ENCODE measurements at regions not wholly inside any gene's neighbourhood (a gene's known extent, or its start where the extent isn't known, plus 50 kb on each side); places are given as distances from the start of the nearest gene placed in this dataset.
A peak's percentile ranks its signal among the peaks of the same experiment; 100 is the strongest.
"Not testable (repeated sequence)": the region's sequence is repeated elsewhere in the genome, so short reads cannot be mapped to it uniquely, and the experiment has no call there.

DNA sequence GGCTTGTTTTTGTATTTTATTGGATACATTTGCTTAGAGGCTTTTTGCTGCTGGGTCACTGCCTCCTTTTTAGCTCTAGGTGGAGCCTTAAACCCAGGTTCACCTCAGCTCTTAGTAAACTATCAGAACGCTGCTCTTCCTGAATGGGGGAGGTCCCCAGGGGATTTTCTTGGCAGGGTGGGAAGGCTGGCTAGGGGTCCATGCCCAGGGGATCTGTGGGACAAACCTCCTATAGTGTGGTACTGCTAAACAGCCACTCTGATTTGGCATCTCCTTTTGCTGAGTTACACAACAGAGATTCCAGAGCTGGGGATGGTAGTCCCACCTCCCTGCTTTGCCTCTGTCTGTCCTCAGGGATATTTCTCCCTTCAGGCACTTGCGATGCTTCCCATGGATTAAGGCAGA, 204.9 kb downstream of the ZIC5 start:
- DNase-seq = no peak

DNA sequence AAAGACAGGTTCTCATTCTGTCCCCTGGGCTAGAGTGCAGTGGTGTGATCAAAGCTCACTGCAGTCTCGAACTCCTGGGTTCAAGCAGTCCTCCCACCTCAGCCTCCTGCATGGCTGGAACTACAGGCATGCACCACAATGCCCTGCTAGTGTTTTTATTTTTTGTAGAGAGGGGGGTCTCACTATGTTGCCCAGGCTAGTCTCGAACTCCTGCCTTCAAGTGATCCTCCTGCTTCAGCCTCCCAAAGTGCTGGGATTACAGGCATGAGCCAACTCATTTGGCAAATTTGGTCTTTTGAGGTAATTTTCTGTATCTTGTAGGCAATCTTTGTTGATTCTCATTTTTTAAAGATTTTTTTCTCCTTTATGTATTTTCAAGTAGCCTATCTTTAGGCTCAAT, 205.7 kb downstream of the ZIC5 start:
- no peak for DNase-seq

DNA sequence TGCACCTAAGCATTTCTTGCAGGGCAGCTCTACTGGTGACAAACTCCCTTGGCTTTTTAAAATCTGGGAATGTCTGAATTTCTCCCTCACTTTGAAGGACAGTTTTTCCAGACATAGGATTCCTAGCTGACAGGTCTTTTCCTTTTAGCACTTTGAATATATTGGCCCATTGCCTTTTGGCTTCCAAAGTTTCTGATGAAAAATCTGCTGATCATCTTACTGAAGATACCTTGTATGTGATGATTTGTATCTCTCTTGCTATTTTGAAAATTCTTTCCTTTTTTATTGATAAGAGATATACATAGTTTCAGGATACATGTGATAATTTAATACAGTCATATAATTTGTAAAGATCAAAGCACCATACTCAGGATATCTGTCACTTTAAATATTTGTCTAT, 211.1 kb downstream of the ZIC5 start:
- DNase-seq = no peak

DNA sequence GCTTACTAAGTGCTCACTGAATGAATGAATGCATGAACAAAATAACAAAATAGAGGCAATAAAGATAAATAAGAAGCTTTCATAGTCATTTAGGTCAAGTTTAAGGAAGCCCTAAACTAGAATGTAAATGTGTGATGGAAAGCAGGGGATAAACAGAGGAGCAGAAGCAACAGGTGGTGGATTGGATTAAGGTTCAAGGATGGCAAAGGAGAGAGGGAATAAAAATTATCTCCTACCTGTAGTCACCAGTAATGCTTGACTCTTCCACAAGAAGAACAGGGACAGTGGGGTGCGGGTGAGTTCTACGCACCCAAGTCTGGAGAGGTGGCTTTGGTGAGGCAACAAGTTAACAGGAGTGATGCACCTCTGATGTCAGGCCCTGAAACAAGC, 212.4 kb downstream of the ZIC5 start:
- no peak for DNase-seq

DNA sequence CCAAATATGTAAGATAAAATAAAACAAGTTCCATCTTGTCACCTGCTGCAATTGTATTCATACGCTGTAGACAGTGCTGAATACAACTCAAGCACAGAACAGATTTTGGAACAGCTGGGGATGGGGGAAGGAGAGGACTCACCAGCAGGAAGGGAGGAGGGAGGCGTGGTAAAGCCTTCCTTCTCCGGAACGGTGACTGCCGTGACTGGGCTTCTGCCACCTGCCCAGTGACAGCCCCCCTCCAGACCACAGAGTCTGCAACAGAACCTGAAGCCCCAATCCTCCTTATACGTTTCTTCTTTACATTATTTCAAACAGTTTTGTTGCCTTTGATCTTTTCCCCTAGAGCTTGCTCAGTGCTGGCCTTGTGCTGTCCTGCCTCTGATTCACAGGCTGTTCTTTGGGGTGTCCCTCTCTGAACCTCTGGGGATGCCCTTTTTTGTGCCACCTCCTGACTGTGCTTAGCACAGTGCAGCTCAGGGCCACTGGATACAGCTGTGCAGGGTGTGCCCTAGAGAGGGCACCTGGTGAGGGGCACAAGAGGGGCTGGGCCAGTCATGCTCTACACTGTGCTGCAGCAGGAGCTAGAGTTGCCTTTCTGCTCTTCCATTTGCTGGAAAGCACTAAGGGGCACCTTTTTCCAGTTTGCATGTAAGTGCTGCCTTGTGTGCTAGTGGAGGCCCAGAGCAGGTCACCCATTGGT, 213.0 kb downstream of the ZIC5 start:
- no peak for DNase-seq

DNA sequence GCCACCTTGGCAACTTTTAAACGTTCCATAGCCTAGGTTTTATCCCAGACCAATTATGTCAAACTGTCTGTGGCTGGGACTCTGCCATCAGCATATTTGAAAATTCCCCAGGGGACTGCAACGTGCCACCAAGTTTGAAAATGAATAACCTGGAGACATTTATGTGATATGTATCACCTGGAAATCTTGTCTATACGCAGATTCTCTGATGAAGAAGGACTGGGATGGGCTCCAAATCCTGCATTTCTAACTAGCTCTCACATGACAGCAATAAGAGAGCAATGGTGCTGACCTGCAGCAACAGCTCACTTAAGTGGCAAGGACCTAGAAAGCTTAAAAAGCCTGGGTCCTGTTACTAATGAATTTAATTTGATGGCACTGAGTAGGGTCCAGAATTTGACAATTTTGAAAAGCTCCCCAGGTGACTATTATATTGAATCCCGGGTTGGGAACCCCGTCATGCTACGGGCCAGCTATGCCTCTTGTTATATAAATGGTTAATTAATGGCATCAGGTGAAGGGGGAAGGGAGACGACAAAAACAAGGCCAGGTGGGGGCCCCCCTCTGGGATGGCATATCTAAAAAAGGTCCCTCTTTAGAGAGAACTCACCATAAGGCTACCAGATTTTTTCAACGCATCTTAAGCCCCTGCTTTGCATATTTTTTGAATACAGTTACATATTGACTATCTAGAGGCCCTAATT, 213.7 kb downstream of the ZIC5 start:
- no peak for DNase-seq

DNA sequence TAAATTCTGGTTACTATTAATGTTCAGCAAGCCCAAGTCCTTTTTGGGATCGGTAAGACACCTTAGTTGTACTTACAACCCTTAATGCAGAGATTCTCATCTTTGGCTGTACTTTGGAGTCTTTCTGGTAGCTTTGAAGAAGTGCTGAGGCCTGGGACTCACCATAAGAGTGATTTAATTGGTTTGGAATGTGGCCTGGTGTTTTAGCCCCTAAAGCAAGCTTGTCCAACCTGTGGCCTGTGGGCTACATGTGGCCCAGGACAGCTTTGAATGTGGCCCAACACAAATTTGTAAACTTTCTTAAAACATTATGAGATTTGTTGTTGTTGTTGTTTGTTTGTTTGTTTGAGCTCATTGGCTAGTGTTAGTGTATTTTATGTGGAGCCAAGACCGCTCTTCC, 215.3 kb downstream of the ZIC5 start:
- DNase-seq = no peak

DNA sequence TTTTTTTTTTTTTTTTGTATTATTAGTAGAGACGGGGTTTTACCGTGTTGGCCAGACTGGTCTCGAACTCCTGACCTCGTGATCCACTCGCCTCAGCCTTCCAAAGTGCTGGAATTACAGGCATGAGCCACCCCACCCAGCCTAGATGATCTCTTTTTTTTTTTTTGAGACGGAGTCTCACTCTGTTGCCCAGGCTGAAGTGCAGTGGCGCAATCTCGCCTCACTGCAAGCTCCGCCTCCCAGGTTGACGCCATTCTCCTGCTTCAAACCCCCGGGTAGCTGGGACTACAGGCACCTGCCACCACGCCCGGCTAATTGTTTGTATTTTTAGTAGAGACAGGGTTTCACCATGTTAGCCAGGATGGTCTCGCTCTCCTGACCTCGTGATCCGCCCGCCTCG, 216.8 kb downstream of the ZIC5 start:
- DNase-seq = not testable (repeated sequence)

DNA sequence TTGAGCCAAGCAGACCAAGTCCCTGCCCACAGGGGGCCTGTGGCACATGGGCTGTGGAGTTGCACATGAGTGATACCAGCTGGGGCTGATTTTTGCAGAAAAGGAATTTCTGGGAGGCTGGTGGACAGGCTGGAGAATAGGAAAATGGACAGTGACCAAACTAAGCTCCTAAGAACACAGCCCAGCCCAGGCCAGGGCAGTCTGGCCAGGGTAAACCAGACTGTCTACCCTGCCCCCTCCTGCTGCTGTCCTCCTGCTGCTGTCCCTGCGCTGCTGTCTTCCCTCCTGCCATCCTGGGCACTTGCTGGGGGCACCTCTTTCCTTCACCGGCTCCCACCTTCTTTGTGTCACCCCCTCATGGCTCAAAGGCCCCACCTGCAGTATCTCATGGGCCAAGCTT, 219.2 kb downstream of the ZIC5 start:
- no peak for DNase-seq

DNA sequence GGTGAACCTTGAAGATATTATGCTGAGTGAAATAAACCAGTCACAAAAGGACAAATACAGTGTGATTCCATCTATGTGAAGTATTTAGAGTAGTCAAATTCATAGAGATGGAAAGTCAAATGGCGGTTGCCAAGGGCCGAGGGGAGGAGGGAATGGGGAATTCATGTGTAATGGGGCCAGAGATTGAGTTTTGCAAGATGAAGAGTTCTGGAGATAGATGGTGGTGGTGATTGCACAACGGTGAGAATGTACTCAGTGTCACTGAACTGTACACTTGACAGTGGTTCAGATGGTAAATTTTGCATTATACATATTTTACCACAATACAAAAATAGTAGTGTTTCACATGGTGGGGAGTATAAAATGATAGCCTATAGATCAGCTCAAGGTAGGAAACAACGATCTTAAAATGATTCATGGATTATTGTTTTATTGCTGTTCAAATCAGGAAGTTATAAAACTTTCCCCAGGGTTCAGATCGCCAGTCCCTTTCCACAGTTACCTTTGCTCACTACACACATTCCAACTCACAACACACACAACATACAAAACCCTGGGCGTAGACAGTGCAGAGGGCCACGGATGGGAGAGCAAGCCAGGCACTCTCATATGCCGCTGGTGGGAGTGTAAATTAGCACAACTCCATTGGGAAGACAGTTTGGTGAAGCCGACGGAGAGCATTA, 219.9 kb downstream of the ZIC5 start:
- DNase-seq = no peak

DNA sequence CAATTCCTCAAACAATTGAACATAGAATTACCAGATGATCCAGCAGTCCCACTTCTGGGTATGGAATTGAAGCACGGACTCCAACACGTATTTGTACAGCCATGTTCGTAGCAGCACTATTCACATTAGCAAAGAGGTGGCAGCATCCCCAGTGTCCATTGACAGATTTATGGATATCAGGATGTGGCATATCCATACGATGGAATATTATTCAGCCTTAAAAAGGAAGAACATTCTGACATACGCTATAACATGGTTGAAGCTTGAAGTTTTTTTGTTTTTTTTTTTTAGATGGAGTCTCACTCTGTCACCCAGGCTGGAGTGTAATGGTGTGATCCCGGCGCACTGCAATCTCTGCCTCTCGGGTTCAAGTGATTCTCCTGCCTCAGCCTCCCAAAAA, 220.6 kb downstream of the ZIC5 start:
- DNase-seq = no peak

DNA sequence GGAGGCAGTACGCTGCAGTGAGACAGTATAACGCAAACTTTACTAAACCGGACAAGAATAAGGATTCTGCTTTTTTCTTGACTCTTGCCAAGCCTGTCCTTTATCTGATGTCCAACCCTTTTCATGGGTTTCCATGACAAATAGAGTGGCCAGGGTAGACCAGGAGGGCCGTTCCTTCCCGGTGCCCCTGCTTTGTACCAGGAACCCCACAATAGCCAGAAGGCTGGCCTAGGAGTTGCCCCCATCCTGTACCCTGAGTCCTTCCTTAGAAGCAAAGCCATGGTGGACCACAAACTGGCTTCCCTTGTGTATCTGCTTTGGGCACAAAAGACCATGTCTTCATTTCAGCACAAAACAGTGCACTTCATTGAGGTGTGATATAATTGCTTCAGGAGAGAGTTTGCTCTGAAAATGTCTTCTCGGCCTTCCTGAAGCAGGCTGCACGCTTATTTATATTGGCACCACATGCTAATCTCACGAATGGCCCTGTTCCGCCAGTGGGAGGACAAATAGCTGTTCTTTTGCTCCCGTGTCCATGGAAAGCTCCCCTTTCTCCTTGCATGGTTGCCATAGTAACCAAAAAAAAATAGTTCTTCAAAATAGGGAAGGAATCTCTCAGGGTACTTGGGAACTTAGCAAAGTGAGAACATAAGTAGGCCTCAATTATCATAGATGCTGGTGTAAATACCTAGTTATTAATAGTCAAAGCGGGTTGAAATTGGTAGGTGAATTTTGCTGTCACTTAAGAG, 222.1 kb downstream of the ZIC5 start:
- no peak for DNase-seq

DNA sequence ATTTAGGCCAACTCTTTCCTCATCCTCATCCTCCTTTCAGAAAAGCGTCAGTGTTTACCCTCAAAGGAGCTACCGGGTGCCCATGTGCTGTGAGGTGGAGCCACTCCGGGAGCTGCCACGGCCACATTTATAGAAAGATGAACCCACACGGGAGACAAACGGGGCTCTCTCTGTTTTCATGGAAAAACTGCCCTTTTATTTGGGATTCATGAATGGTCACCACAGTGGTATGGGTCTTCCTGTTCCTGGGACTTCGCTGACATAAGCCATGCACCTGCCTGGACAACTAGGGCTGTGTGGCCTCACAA, 224.2 kb downstream of the ZIC5 start:
- no peak for DNase-seq

DNA sequence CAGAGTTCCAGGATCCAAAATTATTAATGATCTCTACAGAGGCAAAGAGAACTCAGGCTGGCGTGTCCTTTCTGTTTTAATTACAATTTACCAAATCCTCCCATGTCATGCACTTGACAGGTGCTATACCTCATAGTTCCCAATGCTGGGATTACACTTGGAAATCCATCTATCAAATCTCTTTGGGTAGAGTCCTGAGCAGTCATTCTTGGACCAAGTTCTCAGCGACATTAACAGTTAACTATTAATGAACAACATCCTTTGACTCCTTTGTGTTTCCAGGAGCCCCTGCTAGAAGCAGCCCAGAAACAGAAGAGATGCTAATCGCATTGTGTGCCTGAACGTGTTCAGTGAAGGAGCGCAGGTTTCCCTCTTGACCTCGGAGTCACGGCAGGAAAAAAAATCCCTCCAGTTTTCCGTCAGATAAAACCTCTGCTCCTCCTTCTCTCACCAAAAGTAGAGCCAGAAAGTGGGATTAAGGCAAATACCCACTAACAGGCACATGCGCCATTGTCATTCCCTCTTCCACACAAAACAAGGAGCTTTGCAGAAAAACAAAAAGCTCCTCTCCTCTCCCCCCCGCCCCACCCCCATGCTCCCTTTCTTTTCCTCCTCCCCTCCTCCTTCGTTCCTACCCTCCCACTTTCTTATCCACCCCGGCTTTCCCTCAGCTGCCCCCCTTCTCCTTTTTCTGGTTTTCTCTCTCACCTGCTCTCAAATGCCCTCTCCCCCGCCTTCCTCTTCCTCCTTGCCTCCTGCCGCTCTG, 224.7 kb downstream of the ZIC5 start:
- no peak for DNase-seq

DNA sequence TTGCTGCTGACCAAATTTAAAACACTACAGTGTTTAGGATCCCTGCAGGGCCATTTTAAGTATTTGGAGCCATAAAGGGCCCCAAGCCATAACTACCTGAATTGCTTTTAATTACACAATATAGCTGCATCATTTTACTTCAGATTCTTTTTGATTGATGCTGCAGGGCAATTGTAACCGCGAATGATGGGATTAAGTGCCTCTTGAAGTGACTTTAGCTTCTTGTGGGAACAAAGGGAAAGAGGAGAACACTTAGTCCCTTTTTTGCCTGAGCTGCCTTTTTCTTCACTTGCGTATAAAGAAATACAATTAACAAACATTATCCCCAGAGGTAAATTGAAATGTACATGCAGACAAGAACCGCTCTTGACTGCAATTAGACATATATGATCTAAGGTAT, 228.5 kb downstream of the ZIC5 start:
- peak; percentile 94 to 98 for DNase-seq

DNA sequence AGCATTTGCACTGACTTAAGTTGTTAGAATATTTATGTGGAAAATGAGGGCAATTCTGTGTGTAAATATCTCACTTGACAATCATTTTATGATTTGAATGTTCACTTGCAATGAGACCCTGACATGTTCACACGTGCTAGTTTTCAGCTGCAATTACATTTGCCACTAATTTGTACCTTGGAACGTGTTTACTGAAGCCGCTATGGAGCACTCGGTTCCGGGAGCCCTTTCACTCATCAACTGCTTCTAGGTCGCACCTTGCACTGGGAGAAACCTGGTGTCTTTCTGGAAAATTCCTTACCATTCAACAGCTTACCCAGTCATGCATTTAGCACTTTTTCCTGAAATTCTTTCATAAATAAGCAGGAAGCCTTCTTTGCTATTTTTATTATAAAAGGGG, 229.6 kb downstream of the ZIC5 start:
- no peak for DNase-seq

DNA sequence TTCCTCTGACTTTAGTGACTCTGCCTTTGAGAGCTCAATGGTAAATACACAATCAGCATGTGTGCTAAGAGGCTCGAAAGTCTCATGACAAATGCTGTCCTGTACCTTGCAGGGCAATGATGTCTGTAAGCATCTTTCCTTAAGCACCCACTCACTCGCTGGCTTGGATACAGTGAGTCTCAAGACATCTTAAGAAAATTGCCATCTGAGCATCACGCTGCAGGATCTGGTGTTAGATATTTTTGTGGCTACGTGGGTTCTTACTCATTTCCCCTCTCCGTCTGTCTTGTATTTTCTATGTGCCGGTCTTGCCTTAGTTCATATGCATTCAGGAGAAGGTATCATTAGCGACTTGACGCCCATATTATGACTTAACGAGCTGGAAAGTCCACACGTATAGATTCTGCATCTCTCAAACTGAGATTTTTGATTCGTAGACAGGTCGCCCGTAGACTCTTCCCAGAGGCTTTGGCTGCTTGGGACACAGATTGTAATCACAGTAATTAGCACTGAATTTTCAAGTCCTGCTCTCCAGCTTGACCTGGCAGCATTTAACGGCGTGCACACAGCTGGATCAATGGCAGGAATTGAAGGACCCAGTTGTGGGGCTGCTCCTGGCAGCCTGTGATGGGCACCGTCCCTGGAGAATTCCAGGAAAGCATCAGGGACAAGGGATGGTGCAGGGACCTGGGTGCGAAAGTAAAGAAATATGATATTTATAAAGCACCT, 231.2 kb downstream of the ZIC5 start:
- no peak for DNase-seq

DNA sequence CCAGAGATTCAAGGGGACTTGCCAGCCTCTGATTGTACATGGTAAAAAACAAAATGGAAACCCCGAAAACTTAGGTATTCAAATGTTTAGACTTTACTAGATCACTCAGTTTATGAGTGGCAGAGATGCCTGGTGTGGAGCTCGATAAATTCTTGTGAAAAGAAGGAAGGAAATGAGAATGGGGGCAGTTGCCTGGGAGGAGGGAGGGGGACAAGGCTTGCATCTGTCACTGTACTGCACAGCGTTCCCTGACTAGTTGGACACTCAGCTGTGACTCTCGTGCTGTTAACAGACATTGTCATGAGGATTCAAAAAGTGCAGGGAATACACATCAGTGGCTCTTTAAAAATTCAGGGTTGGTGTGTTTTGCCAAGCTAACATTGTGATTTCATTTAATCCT, 232.9 kb downstream of the ZIC5 start:
- DNase-seq = no peak

DNA sequence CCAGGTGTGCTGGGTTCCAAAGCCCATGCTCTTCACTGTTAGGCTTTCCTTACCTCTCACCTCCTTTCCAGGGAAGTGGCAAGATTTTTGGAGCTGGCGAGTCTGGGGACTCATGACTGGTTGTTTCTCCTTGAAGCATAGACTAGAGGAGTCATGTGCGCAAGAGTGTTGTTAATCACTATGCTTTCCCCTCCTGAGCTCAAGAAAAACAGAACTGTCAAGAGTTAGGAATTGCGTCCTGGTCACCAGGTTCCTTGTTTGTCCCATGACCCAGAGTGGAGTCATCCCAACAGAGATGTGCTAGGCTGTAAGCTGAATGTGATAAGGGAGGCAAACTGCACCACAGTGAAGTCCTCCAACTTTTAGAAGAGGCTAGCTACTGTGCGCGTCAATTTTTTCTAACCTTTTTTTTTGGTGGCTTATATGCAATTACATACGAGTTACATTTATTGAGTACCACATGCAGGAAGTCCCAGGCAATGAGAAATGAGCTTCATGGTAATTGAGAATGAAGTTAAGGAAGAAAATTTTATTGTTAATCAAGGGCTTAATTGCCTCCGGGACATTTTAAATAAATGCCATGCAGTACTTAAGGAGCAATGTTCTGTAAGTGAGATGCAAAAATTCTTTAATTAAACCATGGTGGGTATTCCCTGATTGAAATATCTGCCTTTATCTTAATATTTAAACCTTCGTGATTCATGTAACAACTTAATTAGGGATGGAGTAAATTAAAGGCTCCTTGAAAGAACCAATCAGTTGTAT, 233.9 kb downstream of the ZIC5 start:
- DNase-seq = no peak

DNA sequence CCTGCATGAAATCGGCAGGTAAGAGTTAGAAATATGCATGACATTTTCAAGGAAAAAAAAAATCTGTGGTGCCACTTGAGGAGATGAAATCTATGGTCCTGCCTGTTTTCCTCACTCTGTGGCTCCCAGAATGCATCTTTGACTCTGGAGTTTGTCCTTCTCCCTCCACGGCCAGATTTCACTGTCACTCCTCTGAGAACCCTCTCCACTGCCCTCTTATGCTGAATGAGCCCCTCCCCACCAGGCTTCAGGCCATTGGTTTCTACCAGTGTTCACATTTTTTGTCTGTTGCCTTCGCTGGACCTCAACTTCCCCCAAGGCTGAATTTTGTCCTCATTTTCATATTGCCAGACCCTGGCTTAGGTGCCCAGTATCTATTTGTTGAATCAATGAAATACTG, 235.0 kb downstream of the ZIC5 start:
- DNase-seq = no peak

DNA sequence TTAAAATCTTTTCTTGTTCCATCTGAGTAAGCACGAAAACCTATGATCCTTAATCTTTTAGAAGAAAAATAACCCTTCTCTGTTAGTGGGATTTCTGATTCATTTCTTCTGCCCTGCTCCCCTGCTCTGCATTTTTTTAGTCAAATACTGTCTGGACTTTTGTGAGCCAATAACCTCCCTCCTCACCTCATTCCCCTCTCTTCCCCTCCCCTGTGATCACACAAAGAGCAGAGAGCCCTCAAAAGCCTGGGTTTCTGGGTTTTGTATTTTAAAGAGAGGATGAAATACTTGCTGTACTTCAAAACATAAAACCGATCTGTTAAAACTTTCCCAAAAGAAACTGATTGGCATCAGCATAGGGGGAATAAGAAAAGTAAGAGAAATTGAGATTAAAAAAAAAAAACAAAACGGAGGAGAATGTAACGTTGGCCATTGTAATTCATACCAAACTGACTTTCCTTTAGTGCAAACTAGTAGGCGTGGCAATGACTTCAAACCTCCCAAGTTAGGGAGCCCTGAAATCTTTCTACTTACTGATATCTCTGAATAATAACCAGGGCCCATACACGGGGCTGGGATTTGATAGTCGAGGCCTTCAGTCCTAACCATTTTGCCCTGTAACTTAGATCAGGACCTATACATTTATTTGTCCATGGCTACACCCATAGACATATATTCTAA, 232.9 kb downstream of the TM9SF2 start:
- no peak for DNase-seq

Measured in NCI-H187 (cell line).